HG02623 (cell line): ENCODE measurements at regions not wholly inside any gene's neighbourhood (a gene's known extent, or its start where the extent isn't known, plus 50 kb on each side); places are given as distances from the start of the nearest gene placed in this dataset.

Source experiments
- ATAC-seq: cut with Tn5 transposase; IDR thresholded peaks from one replicate; pipeline ENCODE4 v1.9.1; 2021; ENCODE audit warnings: moderate library complexity; ENCODE audit not compliant: unreplicated experiment

DNA sequence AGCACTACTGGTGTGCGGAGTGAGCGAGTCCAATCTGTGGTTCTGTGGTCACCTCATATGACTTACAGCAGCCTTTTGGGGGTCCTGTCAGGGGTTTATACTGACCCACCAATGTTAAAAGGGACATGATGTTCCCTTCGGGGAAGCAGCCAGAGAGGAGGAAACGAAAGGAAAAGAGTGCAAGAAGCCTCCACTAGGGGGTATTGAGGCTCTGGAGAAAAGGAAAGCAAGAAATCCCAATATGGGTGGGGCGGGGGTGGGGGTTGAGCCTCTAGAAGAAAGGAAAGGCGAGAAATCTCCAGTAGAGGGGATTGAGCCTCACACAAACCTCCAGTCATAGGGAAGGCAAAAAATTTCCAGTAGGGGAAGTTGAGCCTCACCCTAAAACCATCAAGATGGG is 249.3 kb upstream of the ECI2 start:
- ATAC-seq: no peak

DNA sequence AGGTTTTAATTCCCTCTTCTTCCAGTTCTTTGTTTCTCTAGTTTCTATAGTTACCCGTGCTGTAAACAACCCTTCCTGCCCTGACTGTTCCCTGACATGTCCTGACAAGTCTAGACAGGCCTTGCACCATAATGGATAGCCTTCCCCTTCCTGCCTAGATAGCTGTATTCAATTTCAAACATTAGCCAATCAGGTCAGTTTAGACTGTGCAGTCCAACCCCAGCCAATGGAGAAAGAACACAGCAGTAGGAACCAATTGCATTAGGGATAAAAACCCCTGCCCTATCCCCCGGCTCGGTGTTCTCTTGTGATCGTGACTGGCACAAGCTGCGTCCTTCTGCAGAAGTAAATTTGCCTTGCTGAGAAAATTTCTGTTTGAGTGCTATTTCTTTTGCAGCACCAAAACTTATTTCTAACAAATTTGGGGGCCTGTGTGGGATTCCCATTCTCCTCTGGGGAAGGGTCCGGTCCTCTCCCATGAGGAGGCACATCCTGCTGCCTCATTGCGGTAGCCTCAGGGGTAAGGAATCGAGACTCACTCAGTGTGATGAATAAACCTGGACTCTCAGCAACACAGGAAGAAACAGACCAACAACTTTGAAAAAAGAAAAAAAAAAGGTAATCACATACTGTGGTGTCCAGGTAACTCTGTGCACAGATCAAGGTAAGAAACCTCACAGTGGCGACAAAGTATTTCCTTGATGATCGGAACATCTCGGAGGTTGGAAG is 248.7 kb upstream of the ECI2 start:
- ATAC-seq: no peak

DNA sequence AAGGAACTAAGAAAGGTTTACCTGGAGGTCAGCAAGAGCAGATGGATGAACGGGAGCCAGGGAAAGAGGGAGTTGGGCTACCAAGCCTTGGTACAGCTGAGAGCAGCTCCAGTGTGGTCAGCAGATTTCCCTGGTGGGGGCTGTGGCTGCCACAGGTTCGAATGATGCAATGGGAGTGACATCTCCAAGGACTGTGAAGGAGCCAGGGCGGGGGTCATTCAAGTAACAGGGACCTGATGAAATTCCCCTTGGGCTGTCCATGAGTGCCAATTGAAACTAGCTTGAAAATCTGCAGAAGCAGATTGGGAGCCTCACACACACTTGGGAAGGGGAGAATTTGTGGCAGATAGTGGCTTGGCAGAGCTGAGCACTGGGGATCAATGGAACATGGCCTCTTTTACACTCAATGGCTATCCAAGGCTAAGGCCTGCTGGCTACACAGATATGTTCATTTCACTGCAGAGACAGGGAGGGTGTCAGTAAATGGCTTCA is 247.0 kb upstream of the ECI2 start:
- no peak for ATAC-seq

DNA sequence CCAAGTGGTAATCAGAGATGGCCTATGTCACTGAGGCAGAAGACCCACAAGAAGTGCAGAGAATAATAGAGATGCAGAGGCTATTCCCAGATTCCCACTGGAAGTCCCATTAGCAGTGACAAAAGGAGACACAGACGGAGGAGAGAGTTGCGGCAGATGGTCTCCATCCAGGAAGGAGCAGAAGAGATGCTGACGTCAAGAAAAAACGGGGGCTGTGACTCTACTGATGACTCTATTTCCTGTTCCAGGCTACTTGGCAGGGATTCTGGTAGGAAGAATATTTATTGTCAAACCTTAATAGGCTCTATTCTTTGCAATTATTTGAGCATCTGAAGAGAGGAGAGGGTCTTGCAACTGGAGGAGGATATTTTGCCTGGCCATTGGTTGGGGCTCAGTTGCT is 246.0 kb upstream of the ECI2 start:
- no peak for ATAC-seq

GRCh38 chr6:4380881-4381281 is 245.5 kb upstream of the ECI2 start:
- no peak for ATAC-seq

DNA sequence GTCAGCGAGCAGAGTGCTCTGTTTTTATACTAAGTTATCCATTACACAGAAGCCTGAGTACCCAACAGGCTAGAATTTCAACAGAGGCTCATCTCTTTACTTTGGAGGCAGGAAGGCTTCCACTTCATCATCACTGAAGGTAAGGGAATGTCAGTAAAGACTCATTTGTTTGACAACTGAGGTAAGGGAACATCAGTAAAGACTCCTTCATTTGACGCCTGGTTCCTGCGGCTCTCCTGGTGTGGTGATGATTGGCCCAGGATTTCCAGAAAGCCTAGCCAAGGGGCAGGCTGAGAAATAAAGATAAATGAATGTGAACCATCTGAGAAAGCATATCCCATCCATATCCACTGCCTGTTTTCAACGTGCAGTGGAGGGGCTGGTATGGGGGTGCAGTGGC is 244.6 kb upstream of the ECI2 start:
- ATAC-seq: no peak

GRCh38 chr6:4378319-4378996 is 243.1 kb upstream of the ECI2 start:
- no peak for ATAC-seq

DNA sequence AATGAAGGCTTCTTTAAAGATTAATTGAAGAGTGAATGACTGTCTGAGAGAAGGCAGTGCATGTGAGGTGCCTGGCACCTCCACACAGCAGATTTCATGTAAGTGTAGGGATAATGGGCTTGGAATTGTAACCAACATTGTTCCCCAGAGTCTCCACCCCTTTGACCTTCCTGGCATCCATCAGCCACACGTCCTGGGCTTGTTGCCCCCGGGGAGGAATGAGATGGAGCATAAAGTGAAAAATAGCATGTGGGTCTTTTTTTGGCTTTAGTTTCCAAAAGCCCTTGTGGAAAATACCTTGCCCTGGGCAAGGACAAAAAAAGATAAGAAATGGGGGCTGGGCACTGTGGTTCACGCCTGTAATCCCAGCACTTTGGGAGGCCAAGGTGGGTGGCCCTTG is 242.2 kb upstream of the ECI2 start:
- ATAC-seq: no peak

GRCh38 chr6:4374216-4374615 is 238.8 kb upstream of the ECI2 start:
- no peak for ATAC-seq

GRCh38 chr6:4372866-4373265 is 237.5 kb upstream of the ECI2 start:
- no peak for ATAC-seq

- ATAC-seq: no peak
Observed at GRCh38 chr6:4371207-4371921, 236.0 kb upstream of the ECI2 start.

- ATAC-seq: no peak
Observed at GRCh38 chr6:4370066-4370465, 234.7 kb upstream of the ECI2 start.

DNA sequence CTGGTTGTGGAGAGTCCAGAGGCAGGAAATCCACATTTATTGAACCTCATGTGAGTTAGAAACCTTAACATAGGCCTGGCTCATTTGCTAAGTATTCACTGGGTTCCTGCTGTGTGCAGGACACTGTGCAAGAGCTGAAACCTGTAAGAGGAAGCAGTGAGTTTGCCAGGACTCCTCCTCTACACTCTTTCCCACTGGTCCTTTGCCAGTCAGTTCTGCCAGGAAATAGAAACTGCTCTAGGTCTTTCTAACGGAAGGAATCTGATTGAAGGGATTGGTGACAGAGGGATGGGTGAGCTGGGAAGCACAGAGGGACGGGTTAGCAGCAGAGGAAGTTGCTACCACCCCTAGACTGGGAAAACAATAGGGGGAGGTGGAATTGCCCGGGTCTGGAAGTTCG is 234.2 kb upstream of the ECI2 start:
- ATAC-seq: no peak

DNA sequence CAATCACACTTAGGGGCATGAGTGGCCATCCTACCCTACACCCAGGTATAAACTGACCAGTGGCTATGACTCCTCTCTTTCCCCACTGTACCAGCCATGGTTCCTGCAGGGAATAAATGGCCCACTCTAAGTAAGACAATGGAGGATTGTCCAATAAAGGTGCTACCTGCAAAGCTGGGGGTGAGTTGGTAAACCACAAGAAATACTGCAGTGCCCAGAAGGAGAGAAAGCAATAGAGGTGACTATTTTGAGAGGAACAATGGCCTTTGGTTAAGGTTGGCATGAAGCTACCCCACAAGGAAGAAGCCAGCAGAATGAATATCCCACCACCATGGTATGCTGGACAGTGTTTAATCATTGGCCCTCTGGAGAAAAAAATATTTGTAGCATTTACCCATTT is 233.3 kb upstream of the ECI2 start:
- ATAC-seq: no peak

- no peak for ATAC-seq
Observed at GRCh38 chr6:4367643-4368042, 232.3 kb upstream of the ECI2 start.

- ATAC-seq: no peak
Observed at GRCh38 chr6:4366635-4367395, 231.4 kb upstream of the ECI2 start.

GRCh38 chr6:4365686-4366085 is 230.3 kb upstream of the ECI2 start:
- ATAC-seq: no peak

- ATAC-seq: no peak
Observed at GRCh38 chr6:4364711-4365110, 229.3 kb upstream of the ECI2 start.

- no peak for ATAC-seq
Observed at GRCh38 chr6:4364172-4364571, 228.8 kb upstream of the ECI2 start.

DNA sequence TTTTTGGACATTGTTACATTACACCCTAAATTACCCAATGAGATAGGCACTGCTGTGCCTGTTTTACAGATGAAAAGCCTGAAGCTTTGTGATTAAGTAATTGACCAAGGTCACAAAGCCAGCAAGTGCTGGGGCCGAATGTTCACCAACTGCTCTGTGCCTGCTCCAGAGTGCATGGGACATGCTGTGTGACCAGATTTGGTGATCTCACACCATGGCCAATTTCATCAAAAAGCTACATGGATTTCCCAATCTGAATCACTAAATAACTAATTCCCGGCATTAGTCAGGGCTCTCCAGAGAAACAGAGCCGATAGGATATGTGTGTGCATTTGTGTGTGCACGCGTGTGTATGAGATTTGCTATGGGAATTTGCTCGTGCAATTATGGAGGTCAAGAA is 228.3 kb upstream of the ECI2 start:
- no peak for ATAC-seq

GRCh38 chr6:4362326-4362725 is 227.0 kb upstream of the ECI2 start:
- ATAC-seq: no peak
